Skeletal muscle tissue (tissue), 3 donors: ENCODE measurements at regions not wholly inside any gene's neighbourhood (a gene's known extent, or its start where the extent isn't known, plus 50 kb on each side); places are given as distances from the start of the nearest gene placed in this dataset.
"Not testable (repeated sequence)": the region's sequence is repeated elsewhere in the genome, so short reads cannot be mapped to it uniquely, and the experiment has no call there.

Source experiments
- H3K27ac ChIP-seq: one replicate; pipeline ENCODE4 v1.7.0; 2013; ENCODE audit warnings: mild to moderate bottlenecking, low read depth, low read length, inconsistent platforms
- H3K27me3 ChIP-seq, 3 donors: one replicate each; pipeline ENCODE4 v1.7.0; 2013; ENCODE audit warnings: low read length in 3 of 3; ENCODE audit not compliant: control insufficient read depth in 3 of 3, insufficient read depth in 3 of 3
- H3K36me3 ChIP-seq, 3 donors: one replicate each; pipeline ENCODE4 v1.7.0; 2013; ENCODE audit warnings: low read length in 3 of 3; ENCODE audit not compliant: control insufficient read depth in 3 of 3, insufficient read depth in 3 of 3
- H3K4me1 ChIP-seq, 3 donors: one replicate each; pipeline ENCODE4 v1.7.0; 2013; ENCODE audit warnings: low read length in 3 of 3, mild to moderate bottlenecking in 3 of 3; ENCODE audit not compliant: control insufficient read depth in 3 of 3, insufficient read depth in 3 of 3
- H3K4me3 ChIP-seq, 3 donors: one replicate each; pipeline ENCODE4 v1.7.0; 2013; ENCODE audit warnings: low read length in 3 of 3
- H3K9ac ChIP-seq, 3 donors: one replicate each; pipeline ENCODE4 v1.7.0; 2013; ENCODE audit warnings: low read length in 3 of 3, mild to moderate bottlenecking in 3 of 3, moderate library complexity in 2 of 3, low read depth in 1 of 3
- H3K9me3 ChIP-seq, 3 donors: one replicate each; pipeline ENCODE4 v1.7.0; 2013; ENCODE audit warnings: low read length in 3 of 3; ENCODE audit not compliant: control insufficient read depth in 3 of 3
- donor health status: Osteomylitis.

GRCh38 chr3:181610083-181610972, 101.4 kb upstream of the SOX2 start:
- peaks cover 3 to 5% (median 5%) of the 10 kb centered on the region in 3 donors for H3K4me1 ChIP-seq
- H3K4me3 ChIP-seq = no peak overlapping the region
- no peaks in the 10 kb centered on the region for H3K9me3 ChIP-seq
- H3K27ac ChIP-seq = no peak overlapping the region
- H3K9ac ChIP-seq = no peak overlapping the region
- no peaks in the 10 kb centered on the region for H3K36me3 ChIP-seq
- H3K27me3 ChIP-seq = no peaks in the 10 kb centered on the region

GRCh38 chr3:181609030-181609767, 102.5 kb upstream of the SOX2 start:
- Histone ChIP-seq H3K36me3 (no peaks in the 10 kb centered on the region), H3K9ac (no peak overlapping the region), H3K9me3 (no peaks in the 10 kb centered on the region)

GRCh38 chr3:181604267-181604666, 107.5 kb upstream of the SOX2 start:
- Histone ChIP-seq H3K9ac (no peak overlapping the region), H3K36me3 (no peaks in the 10 kb centered on the region), H3K27me3 (no peaks in the 10 kb centered on the region), H3K4me1 (no peaks in the 10 kb centered on the region), H3K4me3 (no peak overlapping the region), H3K9me3 (no peaks in the 10 kb centered on the region), H3K27ac (no peak overlapping the region)

More at GRCh38 chr3:181609030-181609767, 102.5 kb upstream of the SOX2 start:
- Histone ChIP-seq H3K27ac (no peak overlapping the region), H3K27me3 (no peaks in the 10 kb centered on the region), H3K4me3 (no peak overlapping the region), H3K4me1 (peaks cover 3 to 5% (median 5%) of the 10 kb centered on the region in 3 donors)

GRCh38 chr3:181596126-181596525, 115.6 kb upstream of the SOX2 start:
- Histone ChIP-seq H3K9ac (no peak overlapping the region), H3K9me3 (peaks cover 0 to 2% (median 0%) of the 10 kb centered on the region in 3 donors), H3K36me3 (no peaks in the 10 kb centered on the region), H3K27ac (no peak overlapping the region), H3K4me1 (no peaks in the 10 kb centered on the region), H3K27me3 (no peaks in the 10 kb centered on the region), H3K4me3 (no peak overlapping the region)

GRCh38 chr3:181590939-181591338, 120.8 kb upstream of the SOX2 start:
- H3K9me3 ChIP-seq, H3K4me1 ChIP-seq, H3K27ac ChIP-seq, H3K27me3 ChIP-seq, H3K4me3 ChIP-seq, H3K36me3 ChIP-seq, H3K9ac ChIP-seq: not testable (repeated sequence)

- Histone ChIP-seq H3K36me3 (no peaks in the 10 kb centered on the region), H3K27me3 (no peaks in the 10 kb centered on the region), H3K9me3 (no peaks in the 10 kb centered on the region), H3K27ac (no peak overlapping the region), H3K4me1 (no peaks in the 10 kb centered on the region), H3K9ac (no peak overlapping the region), H3K4me3 (no peak overlapping the region)
Observed at GRCh38 chr3:181582619-181583018, 129.1 kb upstream of the SOX2 start.

- H3K9ac ChIP-seq = no peak overlapping the region
- no peaks in the 10 kb centered on the region for H3K36me3 ChIP-seq
- no peaks in the 10 kb centered on the region for H3K4me1 ChIP-seq
- H3K9me3 ChIP-seq = no peaks in the 10 kb centered on the region
- no peaks in the 10 kb centered on the region for H3K27me3 ChIP-seq
- no peak overlapping the region for H3K4me3 ChIP-seq
- no peak overlapping the region for H3K27ac ChIP-seq
Observed at GRCh38 chr3:181581656-181582055, 130.1 kb upstream of the SOX2 start.

GRCh38 chr3:181578743-181579142, 133.0 kb upstream of the SOX2 start:
- Histone ChIP-seq H3K27me3 (no peaks in the 10 kb centered on the region), H3K27ac (no peak overlapping the region), H3K4me3 (no peak overlapping the region), H3K36me3 (no peaks in the 10 kb centered on the region), H3K9ac (no peak overlapping the region), H3K9me3 (no peaks in the 10 kb centered on the region), H3K4me1 (no peaks in the 10 kb centered on the region)

- H3K9ac ChIP-seq = no peak overlapping the region
- no peak overlapping the region for H3K4me3 ChIP-seq
- H3K4me1 ChIP-seq = no peaks in the 10 kb centered on the region
- no peaks in the 10 kb centered on the region for H3K36me3 ChIP-seq
- no peak overlapping the region for H3K27ac ChIP-seq
- no peaks in the 10 kb centered on the region for H3K27me3 ChIP-seq
- no peaks in the 10 kb centered on the region for H3K9me3 ChIP-seq
Observed at GRCh38 chr3:181572432-181572831, 139.3 kb upstream of the SOX2 start.

- Histone ChIP-seq H3K4me3 (no peak overlapping the region), H3K27ac (no peak overlapping the region), H3K36me3 (no peaks in the 10 kb centered on the region), H3K4me1 (no peaks in the 10 kb centered on the region), H3K9ac (no peak overlapping the region), H3K9me3 (no peaks in the 10 kb centered on the region), H3K27me3 (no peaks in the 10 kb centered on the region)
Observed at GRCh38 chr3:181570472-181570871, 141.3 kb upstream of the SOX2 start.
